ENCODE measurements at regions not wholly inside any gene's neighbourhood (a gene's known extent, or its start where the extent isn't known, plus 50 kb on each side); places are given as distances from the start of the nearest gene placed in this dataset.
"Not testable (repeated sequence)": the region's sequence is repeated elsewhere in the genome, so short reads cannot be mapped to it uniquely, and the experiment has no call there.

GRCh38 chr1:610538-610937, 75.9 kb downstream of the OR4F16 start:
- not testable (repeated sequence) for DNase-seq (ENCODE audit: low read depth in 2 of 2)

GRCh38 chr1:609161-609560, 77.3 kb downstream of the OR4F16 start:
- DNase-seq (ENCODE audit: low read depth in 2 of 2) = not testable (repeated sequence)

- not testable (repeated sequence) for DNase-seq (ENCODE audit: low read depth in 2 of 2)
Measured at GRCh38 chr1:605279-605678, 81.2 kb downstream of the OR4F16 start.

GRCh38 chr1:588211-588610, 98.2 kb downstream of the OR4F16 start:
- not testable (repeated sequence) for DNase-seq (ENCODE audit: low read depth in 2 of 2)

GRCh38 chr1:585992-586391, 100.5 kb downstream of the OR4F16 start:
- DNase-seq (ENCODE audit: low read depth in 2 of 2) = peak in 1 of 2 donors; percentile 24

All from stimulated activated CD8-positive, alpha-beta memory T cell treated with anti-CD3 and anti-CD28 coated beads, Interleukin-15, amount 100 ng/mL, for 4 hours (primary cell).